HEK293 (cell line): ENCODE measurements at regions not wholly inside any gene's neighbourhood (a gene's known extent, or its start where the extent isn't known, plus 50 kb on each side); places are given as distances from the start of the nearest gene placed in this dataset.
A peak's percentile ranks its signal among the peaks of the same experiment; 100 is the strongest.

ENCODE experiments used
- CTCF ChIA-PET: fragments of 350-600 bp; formaldehyde crosslinking; extraction: SDS; loops from one replicate; lab custom pipeline; 2021; ENCODE audit warnings: antibody characterized with exemption; lab: Yijun Ruan, JAX
- POLR2A ChIA-PET: fragments of 300-600 bp; formaldehyde crosslinking; extraction: SDS; loops from one replicate; lab custom pipeline; 2020; ENCODE audit warnings: antibody characterized with exemption, inconsistent platforms; lab: Yijun Ruan, JAX
- H3K27ac ChIP-seq: fragments of 200-500 bp; sonication (Bioruptor generic); 2 replicates; pipeline ENCODE4 v1.5.1; 2014; ENCODE audit warnings: low read depth, low read length, control low read depth, inconsistent platforms; ENCODE audit errors: extremely low read depth
- H3K36me3 ChIP-seq, 2 experiments: fragments of 200-500 bp in 1 of 2; sonication (Bioruptor generic) in 1 of 2; 1 replicate in 1 of 2; 2 replicates in 1 of 2; pipeline ENCODE4 v1.5.1; 2014 to 2017; ENCODE audit warnings: inconsistent platforms in 2 of 2, low read length in 2 of 2; ENCODE audit not compliant: control insufficient read depth in 2 of 2, insufficient read depth in 1 of 2
- H3K4me1 ChIP-seq: fragments of 200-500 bp; sonication (Bioruptor generic); 2 replicates; pipeline ENCODE4 v1.5.1; 2014; ENCODE audit warnings: mild to moderate bottlenecking, low read length, inconsistent platforms; ENCODE audit not compliant: control insufficient read depth, insufficient read depth
- H3K4me3 ChIP-seq: 2 replicates; pipeline ENCODE4 v1.5.1; 2011; ENCODE audit warnings: low read depth, mild to moderate bottlenecking, control low read depth, low read length, moderate library complexity
- H3K9me3 ChIP-seq: fragments of 200-500 bp; sonication (Bioruptor generic); 2 replicates; pipeline ENCODE4 v1.5.1; 2014; ENCODE audit warnings: low read depth, low read length, inconsistent platforms; ENCODE audit not compliant: control insufficient read depth, insufficient read depth
- BCL11A ChIP-seq: fragments of 450-650 bp; formaldehyde crosslinking; IDR thresholded peaks from 2 replicates; pipeline ENCODE4 v1.5.1; 2016; ENCODE audit warnings: low read depth, missing biosample characterization, missing genetic modification characterization
- GLIS2 ChIP-seq: fragments of 450-650 bp; formaldehyde crosslinking; IDR thresholded peaks from 2 replicates; pipeline ENCODE4 v1.5.1; 2016; ENCODE audit warnings: missing biosample characterization, missing genetic modification characterization
- RBAK ChIP-seq: fragments of 450-650 bp; formaldehyde crosslinking; IDR thresholded peaks from 2 replicates; pipeline ENCODE4 v1.5.1; 2016; ENCODE audit warnings: missing biosample characterization, missing genetic modification characterization
- SP3 ChIP-seq: fragments of 450-650 bp; formaldehyde crosslinking; IDR thresholded peaks from 2 replicates; pipeline ENCODE4 v1.5.1; 2016; ENCODE audit warnings: missing biosample characterization, missing genetic modification characterization
- TRIM28 ChIP-seq: IDR thresholded peaks from 2 replicates; pipeline ENCODE4 v1.6.1; 2011; ENCODE audit warnings: low read length, control low read depth, borderline replicate concordance
- YY2 ChIP-seq: fragments of 450-650 bp; formaldehyde crosslinking; IDR thresholded peaks from 2 replicates; pipeline ENCODE4 v1.5.1; 2016; ENCODE audit warnings: missing biosample characterization, missing genetic modification characterization
- ZBTB1 ChIP-seq: fragments of 450-650 bp; formaldehyde crosslinking; IDR thresholded peaks from 2 replicates; pipeline ENCODE4 v1.5.1; 2016; ENCODE audit warnings: missing biosample characterization, missing genetic modification characterization
- ZBTB17 ChIP-seq: fragments of 450-650 bp; formaldehyde crosslinking; IDR thresholded peaks from 2 replicates; pipeline ENCODE4 v1.5.1; 2016; ENCODE audit warnings: missing biosample characterization, missing genetic modification characterization
- ZNF114 ChIP-seq: fragments of 450-650 bp; formaldehyde crosslinking; IDR thresholded peaks from 2 replicates; pipeline ENCODE4 v1.5.0; 2017; ENCODE audit warnings: missing biosample characterization, missing genetic modification characterization
- ZNF155 ChIP-seq: fragments of 450-650 bp; formaldehyde crosslinking; IDR thresholded peaks from 2 replicates; pipeline ENCODE4 v1.5.1; 2016; ENCODE audit warnings: missing biosample characterization, missing genetic modification characterization
- ZNF175 ChIP-seq: fragments of 450-650 bp; formaldehyde crosslinking; IDR thresholded peaks from 2 replicates; pipeline ENCODE4 v1.5.1; 2016; ENCODE audit warnings: missing biosample characterization, missing genetic modification characterization
- ZNF2 ChIP-seq: fragments of 450-650 bp; formaldehyde crosslinking; IDR thresholded peaks from 2 replicates; pipeline ENCODE4 v1.5.1; 2016; ENCODE audit warnings: missing biosample characterization, missing genetic modification characterization
- ZNF23 ChIP-seq: fragments of 450-650 bp; formaldehyde crosslinking; IDR thresholded peaks from 2 replicates; pipeline ENCODE4 v1.5.1; 2016; ENCODE audit warnings: missing biosample characterization, missing genetic modification characterization, borderline replicate concordance
- ZNF510 ChIP-seq: fragments of 450-650 bp; formaldehyde crosslinking; IDR thresholded peaks from 2 replicates; pipeline ENCODE4 v1.5.1; 2018; ENCODE audit warnings: mild to moderate bottlenecking, missing genetic modification characterization, missing biosample characterization; ENCODE audit not compliant: insufficient replicate concordance
- ZNF521 ChIP-seq: fragments of 450-650 bp; formaldehyde crosslinking; IDR thresholded peaks from 2 replicates; pipeline ENCODE4 v1.5.1; 2017; ENCODE audit warnings: missing biosample characterization, mild to moderate bottlenecking, missing genetic modification characterization
- ZNF585B ChIP-seq: fragments of 450-650 bp; formaldehyde crosslinking; IDR thresholded peaks from 2 replicates; pipeline ENCODE4 v1.5.1; 2016; ENCODE audit warnings: missing biosample characterization, missing genetic modification characterization
- ZNF600 ChIP-seq: fragments of 450-650 bp; formaldehyde crosslinking; IDR thresholded peaks from 2 replicates; pipeline ENCODE4 v1.5.1; 2016; ENCODE audit warnings: missing biosample characterization, missing genetic modification characterization
- ZNF621 ChIP-seq: fragments of 450-650 bp; formaldehyde crosslinking; IDR thresholded peaks from 2 replicates; pipeline ENCODE4 v1.5.1; 2017; ENCODE audit warnings: missing biosample characterization, missing genetic modification characterization
- ZNF623 ChIP-seq: fragments of 450-650 bp; formaldehyde crosslinking; IDR thresholded peaks from 2 replicates; pipeline ENCODE4 v1.5.1; 2016; ENCODE audit warnings: missing biosample characterization, missing genetic modification characterization
- ZNF654 ChIP-seq: fragments of 450-650 bp; formaldehyde crosslinking; IDR thresholded peaks from 2 replicates; pipeline ENCODE4 v1.5.1; 2016; ENCODE audit warnings: low read depth, missing biosample characterization, missing genetic modification characterization
- ZNF776 ChIP-seq: fragments of 450-650 bp; formaldehyde crosslinking; IDR thresholded peaks from 2 replicates; pipeline ENCODE4 v1.5.0; 2017; ENCODE audit warnings: missing biosample characterization, missing genetic modification characterization, borderline replicate concordance
- ZSCAN30 ChIP-seq: fragments of 450-650 bp; IDR thresholded peaks from 2 replicates; pipeline ENCODE4 v1.5.1; 2018; ENCODE audit warnings: missing biosample characterization, mild to moderate bottlenecking, missing genetic modification characterization, moderate library complexity
- ZXDB ChIP-seq: fragments of 450-650 bp; formaldehyde crosslinking; IDR thresholded peaks from 2 replicates; pipeline ENCODE4 v1.5.1; 2016; ENCODE audit warnings: missing biosample characterization, missing genetic modification characterization
- TF ChIP-seq, protein P1 (sequence below): fragments of 450-650 bp; formaldehyde crosslinking; IDR thresholded peaks from 2 replicates; pipeline ENCODE4 v1.5.1; 2016; ENCODE audit warnings: missing biosample characterization, missing genetic modification characterization
- TF ChIP-seq, protein P2 (sequence below): fragments of 450-650 bp; formaldehyde crosslinking; IDR thresholded peaks from 2 replicates; pipeline ENCODE4 v1.5.1; 2016; ENCODE audit warnings: missing biosample characterization, missing genetic modification characterization
- TF ChIP-seq, protein P3 (sequence below): fragments of 450-650 bp; formaldehyde crosslinking; IDR thresholded peaks from 2 replicates; pipeline ENCODE4 v1.5.1; 2016; ENCODE audit warnings: missing biosample characterization, missing genetic modification characterization
- TF ChIP-seq, protein P4 (sequence below): fragments of 450-650 bp; formaldehyde crosslinking; IDR thresholded peaks from 2 replicates; pipeline ENCODE4 v1.5.1; 2016; ENCODE audit warnings: missing biosample characterization, missing genetic modification characterization
- TF ChIP-seq, protein P5 (sequence below): fragments of 450-650 bp; formaldehyde crosslinking; IDR thresholded peaks from 2 replicates; pipeline ENCODE4 v1.5.1; 2016; ENCODE audit warnings: missing biosample characterization, missing genetic modification characterization

DNA sequence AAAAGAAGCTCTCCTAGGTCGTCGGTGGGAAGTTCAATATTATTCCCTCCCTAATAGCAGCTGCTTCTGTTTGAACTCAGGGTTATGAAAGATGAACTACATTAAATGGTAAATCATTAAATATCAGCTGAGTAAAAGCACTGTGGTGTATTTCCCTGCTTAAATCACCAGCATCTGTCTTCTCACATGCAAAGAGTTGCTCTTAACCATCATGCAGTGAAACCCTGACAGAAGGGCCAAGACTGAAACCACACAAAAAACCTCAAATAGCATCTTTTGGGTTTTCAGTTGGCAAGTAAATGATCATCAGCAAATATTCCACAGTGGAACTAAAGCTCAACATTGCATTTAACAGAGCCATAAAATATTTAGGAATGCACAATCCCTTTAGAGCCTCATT lies 380.0 kb upstream of the ADGRL2 start (continued):
- TF ChIP-seq, protein P1, sequence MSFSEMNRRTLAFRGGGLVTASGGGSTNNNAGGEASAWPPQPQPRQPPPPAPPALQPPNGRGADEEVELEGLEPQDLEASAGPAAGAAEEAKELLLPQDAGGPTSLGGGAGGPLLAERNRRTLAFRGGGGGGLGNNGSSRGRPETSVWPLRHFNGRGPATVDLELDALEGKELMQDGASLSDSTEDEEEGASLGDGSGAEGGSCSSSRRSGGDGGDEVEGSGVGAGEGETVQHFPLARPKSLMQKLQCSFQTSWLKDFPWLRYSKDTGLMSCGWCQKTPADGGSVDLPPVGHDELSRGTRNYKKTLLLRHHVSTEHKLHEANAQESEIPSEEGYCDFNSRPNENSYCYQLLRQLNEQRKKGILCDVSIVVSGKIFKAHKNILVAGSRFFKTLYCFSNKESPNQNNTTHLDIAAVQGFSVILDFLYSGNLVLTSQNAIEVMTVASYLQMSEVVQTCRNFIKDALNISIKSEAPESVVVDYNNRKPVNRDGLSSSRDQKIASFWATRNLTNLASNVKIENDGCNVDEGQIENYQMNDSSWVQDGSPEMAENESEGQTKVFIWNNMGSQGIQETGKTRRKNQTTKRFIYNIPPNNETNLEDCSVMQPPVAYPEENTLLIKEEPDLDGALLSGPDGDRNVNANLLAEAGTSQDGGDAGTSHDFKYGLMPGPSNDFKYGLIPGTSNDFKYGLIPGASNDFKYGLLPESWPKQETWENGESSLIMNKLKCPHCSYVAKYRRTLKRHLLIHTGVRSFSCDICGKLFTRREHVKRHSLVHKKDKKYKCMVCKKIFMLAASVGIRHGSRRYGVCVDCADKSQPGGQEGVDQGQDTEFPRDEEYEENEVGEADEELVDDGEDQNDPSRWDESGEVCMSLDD: no peak
- no peak for TF ChIP-seq GLIS2
- no peak for TF ChIP-seq RBAK (tag by site-specific recombination)
- no peak for TF ChIP-seq ZNF623 (tag by site-specific recombination)
- TF ChIP-seq ZNF114: no peak
- TF ChIP-seq ZNF155: no peak
- TF ChIP-seq, all 188 proteins: peak for 0

DNA sequence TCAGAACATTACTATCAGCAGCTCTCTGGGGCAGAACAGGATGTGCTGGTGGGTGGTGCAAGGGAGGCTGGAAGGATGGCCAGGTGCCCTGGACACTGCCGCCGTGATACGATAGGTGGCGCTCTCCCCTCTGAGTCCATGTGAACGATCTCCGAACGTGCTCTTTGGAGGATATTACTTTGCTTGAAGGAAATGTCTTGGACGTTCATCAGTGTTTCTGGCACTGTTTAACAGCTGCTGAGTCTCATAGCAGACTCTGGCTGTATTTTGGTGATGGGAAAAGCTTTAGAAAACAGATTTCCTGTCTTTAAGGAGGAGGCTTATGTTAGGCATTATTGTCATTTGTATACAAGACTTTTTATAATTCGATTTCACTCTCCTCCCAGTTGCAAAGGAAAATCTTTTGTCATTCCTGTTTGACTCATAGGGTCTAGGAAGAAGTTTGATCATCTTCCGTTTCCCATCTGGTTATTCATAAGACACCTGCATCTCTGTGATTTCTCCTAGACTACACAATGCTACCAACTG lies 386.2 kb upstream of the ADGRL2 start:
- ChIA-PET CTCF (interaction anchor here (0.5 to 2.4 kb wide), 29 partner anchors 8 to 1504 kb away, joined by 3 to 15 read pairs (median 3); no protein-coding TSS in a partner anchor), POLR2A (no interaction called here)
- H3K4me1 ChIP-seq: no peaks in the 10 kb centered on the region
- H3K36me3 ChIP-seq: no peaks in the 10 kb centered on the region
- H3K9me3 ChIP-seq: no peaks in the 10 kb centered on the region
- H3K27ac ChIP-seq: no peak overlapping the region
- TF ChIP-seq ZNF600 (tag by site-specific recombination) (peak; percentile 44), BCL11A (no peak), ZNF654 (tag by site-specific recombination) (peak; percentile 54), ZNF175 (tag by site-specific recombination) (no peak), ZBTB17 (tag by site-specific recombination) (peak; percentile 97), ZNF521 (tag by site-specific recombination) (no peak), ZNF2 (tag by site-specific recombination) (0 out of 2 replicates have a peak, but pooled peaks have one; percentile 26), TRIM28 (0 out of 2 replicates have a peak, but pooled peaks have one; percentile 39), ZXDB (0 out of 2 replicates have a peak, but pooled peaks have one; percentile 15), ZSCAN30 (peak; percentile 21; the same call in 1 of the 2 replicates), SP3 (tag by site-specific recombination) (0 out of 2 replicates have a peak, but pooled peaks have one; percentile 12), ZNF621 (tag by site-specific recombination) (no peak)
- TF ChIP-seq, protein P2, sequence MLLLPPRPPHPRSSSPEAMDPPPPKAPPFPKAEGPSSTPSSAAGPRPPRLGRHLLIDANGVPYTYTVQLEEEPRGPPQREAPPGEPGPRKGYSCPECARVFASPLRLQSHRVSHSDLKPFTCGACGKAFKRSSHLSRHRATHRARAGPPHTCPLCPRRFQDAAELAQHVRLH: 0 out of 2 replicates have a peak, but pooled peaks have one; percentile 54
- TF ChIP-seq, protein P3, sequence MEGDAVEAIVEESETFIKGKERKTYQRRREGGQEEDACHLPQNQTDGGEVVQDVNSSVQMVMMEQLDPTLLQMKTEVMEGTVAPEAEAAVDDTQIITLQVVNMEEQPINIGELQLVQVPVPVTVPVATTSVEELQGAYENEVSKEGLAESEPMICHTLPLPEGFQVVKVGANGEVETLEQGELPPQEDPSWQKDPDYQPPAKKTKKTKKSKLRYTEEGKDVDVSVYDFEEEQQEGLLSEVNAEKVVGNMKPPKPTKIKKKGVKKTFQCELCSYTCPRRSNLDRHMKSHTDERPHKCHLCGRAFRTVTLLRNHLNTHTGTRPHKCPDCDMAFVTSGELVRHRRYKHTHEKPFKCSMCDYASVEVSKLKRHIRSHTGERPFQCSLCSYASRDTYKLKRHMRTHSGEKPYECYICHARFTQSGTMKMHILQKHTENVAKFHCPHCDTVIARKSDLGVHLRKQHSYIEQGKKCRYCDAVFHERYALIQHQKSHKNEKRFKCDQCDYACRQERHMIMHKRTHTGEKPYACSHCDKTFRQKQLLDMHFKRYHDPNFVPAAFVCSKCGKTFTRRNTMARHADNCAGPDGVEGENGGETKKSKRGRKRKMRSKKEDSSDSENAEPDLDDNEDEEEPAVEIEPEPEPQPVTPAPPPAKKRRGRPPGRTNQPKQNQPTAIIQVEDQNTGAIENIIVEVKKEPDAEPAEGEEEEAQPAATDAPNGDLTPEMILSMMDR (tag by site-specific recombination): peak; percentile 46; the same call in 1 of the 2 replicates
- no peak overlapping the region for H3K4me3 ChIP-seq

DNA sequence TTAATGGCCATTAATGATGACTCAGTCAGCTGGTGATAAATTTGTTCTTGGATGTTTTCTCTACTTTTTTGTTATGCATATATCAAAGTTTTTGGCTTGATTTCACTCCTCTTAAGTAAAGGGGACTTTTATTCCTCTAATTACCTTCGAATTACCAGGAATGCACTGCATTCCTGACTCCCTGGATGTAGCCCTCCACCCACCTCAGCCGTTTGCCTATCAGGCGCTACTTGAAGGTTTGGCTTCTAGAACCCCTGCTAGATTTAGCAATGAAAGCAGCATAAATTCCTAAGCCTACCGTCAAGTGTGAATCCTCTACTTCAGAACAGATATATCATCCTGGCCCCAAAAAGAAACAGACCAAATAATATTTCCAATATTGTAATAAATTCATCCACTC lies 387.8 kb upstream of the ADGRL2 start:
- no peaks in the 10 kb centered on the region for H3K9me3 ChIP-seq
- H3K4me1 ChIP-seq: no peaks in the 10 kb centered on the region
- no peak overlapping the region for H3K4me3 ChIP-seq
- no peak overlapping the region for H3K27ac ChIP-seq
- no peaks in the 10 kb centered on the region for H3K36me3 ChIP-seq
- ChIA-PET POLR2A (no interaction called here), CTCF (interaction anchor here (1.0 to 1.9 kb wide), 5 partner anchors 9 to 38 kb away, joined by 3 to 15 read pairs (median 3); no protein-coding TSS in a partner anchor)
- TF ChIP-seq, protein P4, sequence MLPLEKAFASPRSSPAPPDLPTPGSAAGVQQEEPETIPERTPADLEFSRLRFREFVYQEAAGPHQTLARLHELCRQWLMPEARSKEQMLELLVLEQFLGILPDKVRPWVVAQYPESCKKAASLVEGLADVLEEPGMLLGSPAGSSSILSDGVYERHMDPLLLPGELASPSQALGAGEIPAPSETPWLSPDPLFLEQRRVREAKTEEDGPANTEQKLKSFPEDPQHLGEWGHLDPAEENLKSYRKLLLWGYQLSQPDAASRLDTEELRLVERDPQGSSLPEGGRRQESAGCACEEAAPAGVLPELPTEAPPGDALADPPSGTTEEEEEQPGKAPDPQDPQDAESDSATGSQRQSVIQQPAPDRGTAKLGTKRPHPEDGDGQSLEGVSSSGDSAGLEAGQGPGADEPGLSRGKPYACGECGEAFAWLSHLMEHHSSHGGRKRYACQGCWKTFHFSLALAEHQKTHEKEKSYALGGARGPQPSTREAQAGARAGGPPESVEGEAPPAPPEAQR: no peak
- no peak for TF ChIP-seq ZNF23 (tag by site-specific recombination)
- no peak for TF ChIP-seq ZBTB1 (tag by site-specific recombination)
- TF ChIP-seq ZNF776: no peak
- TF ChIP-seq, protein P5, sequence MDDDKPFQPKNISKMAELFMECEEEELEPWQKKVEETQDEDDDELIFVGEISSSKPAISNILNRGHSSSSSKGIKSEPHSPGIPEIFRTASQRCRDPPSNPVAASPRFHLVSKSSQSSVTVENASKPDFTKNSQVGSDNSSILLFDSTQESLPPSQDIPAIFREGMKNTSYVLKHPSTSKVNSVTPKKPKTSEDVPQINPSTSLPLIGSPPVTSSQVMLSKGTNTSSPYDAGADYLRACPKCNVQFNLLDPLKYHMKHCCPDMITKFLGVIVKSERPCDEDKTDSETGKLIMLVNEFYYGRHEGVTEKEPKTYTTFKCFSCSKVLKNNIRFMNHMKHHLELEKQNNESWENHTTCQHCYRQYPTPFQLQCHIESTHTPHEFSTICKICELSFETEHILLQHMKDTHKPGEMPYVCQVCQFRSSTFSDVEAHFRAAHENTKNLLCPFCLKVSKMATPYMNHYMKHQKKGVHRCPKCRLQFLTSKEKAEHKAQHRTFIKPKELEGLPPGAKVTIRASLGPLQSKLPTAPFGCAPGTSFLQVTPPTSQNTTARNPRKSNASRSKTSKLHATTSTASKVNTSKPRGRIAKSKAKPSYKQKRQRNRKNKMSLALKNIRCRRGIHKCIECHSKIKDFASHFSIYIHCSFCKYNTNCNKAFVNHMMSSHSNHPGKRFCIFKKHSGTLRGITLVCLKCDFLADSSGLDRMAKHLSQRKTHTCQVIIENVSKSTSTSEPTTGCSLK: no peak
- no peak for TF ChIP-seq YY2 (tag by site-specific recombination)
- no peak for TF ChIP-seq ZNF585B (tag by site-specific recombination)
- no peak for TF ChIP-seq ZNF510 (tag by site-specific recombination)
